Loucy (cell line): ENCODE measurements at regions not wholly inside any gene's neighbourhood (a gene's known extent, or its start where the extent isn't known, plus 50 kb on each side); places are given as distances from the start of the nearest gene placed in this dataset.

Experiments used
- EZH2phosphoT487 ChIP-seq: fragments of 200-600 bp; IDR thresholded peaks from 2 replicates; pipeline ENCODE4 v1.6.1; 2018; ENCODE audit warnings: antibody characterized with exemption, mild to moderate bottlenecking, moderate library complexity, borderline replicate concordance
- TF ChIP-seq, protein P1 (sequence below): fragments of 200-600 bp; sonication (generic); conservative IDR thresholded peaks from 2 replicates; pipeline ENCODE4 v1.5.1; 2014; ENCODE audit warnings: mild to moderate bottlenecking, antibody characterized with exemption, low read length

DNA sequence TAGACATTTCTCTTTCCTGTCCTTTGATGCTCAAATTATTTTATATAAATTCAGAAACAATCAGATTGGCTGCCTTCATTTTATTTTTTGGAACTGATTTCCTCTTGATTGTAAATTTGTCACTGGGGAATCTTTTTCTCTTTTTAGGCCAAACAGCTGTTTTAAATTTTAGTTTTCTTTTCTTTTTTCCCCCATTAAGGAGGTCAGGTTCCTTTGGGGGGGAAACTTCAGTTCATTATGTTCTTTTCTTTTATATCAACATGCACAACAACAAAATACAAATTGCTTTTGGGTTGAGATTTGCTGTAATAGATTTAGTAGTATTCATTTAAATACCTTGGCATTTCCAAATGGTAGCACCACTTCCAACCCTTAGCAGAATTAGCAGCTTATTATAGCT lies 264.8 kb upstream of the SPRY2 start:
- TF ChIP-seq, protein P1, sequence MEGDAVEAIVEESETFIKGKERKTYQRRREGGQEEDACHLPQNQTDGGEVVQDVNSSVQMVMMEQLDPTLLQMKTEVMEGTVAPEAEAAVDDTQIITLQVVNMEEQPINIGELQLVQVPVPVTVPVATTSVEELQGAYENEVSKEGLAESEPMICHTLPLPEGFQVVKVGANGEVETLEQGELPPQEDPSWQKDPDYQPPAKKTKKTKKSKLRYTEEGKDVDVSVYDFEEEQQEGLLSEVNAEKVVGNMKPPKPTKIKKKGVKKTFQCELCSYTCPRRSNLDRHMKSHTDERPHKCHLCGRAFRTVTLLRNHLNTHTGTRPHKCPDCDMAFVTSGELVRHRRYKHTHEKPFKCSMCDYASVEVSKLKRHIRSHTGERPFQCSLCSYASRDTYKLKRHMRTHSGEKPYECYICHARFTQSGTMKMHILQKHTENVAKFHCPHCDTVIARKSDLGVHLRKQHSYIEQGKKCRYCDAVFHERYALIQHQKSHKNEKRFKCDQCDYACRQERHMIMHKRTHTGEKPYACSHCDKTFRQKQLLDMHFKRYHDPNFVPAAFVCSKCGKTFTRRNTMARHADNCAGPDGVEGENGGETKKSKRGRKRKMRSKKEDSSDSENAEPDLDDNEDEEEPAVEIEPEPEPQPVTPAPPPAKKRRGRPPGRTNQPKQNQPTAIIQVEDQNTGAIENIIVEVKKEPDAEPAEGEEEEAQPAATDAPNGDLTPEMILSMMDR: no peak
- TF ChIP-seq EZH2phosphoT487: no peak
